ENCODE measurements at regions not wholly inside any gene's neighbourhood (a gene's known extent, or its start where the extent isn't known, plus 50 kb on each side); places are given as distances from the start of the nearest gene placed in this dataset.
"Not testable (repeated sequence)": the region's sequence is repeated elsewhere in the genome, so short reads cannot be mapped to it uniquely, and the experiment has no call there.

GRCh38 chr3:75611724-75612460 lies 52.2 kb upstream of the FRG2C start:
- DNase-seq: not testable (repeated sequence)
